ENCODE measurements at regions not wholly inside any gene's neighbourhood (a gene's known extent, or its start where the extent isn't known, plus 50 kb on each side); places are given as distances from the start of the nearest gene placed in this dataset.

DNA sequence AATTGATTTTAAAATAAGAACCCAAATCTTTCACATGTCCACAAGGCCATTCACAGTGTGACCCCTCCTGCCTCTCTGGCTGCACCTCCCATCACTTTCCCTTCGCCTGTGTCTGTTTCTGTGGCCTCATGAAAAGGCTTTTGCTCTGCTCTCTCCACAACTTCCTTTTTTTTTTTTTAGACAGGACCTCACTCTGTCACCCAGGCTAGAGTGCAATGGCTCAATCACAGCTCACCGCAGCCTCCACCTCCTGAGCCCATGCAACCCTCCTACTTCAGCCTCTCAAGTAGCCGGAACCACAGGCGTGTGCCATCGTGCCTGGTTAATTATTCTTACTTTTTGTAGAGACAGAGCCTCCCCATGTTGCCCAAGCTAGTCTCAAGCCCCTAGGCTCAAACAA, 197.1 kb downstream of the ABCC12 start:
- DNase-seq (ENCODE audit: low read depth, low spot score): no peak
- no peaks in the 10 kb centered on the region for H3K27me3 Mint-ChIP-seq (ENCODE audit: low read depth)
- H3K4me1 Mint-ChIP-seq: peaks cover 58% of the 10 kb centered on the region
- H3K27ac Mint-ChIP-seq (ENCODE audit: unreplicated experiment): peak overlapping the region; percentile 97
- peaks cover 3% of the 10 kb centered on the region for H3K9me3 Mint-ChIP-seq
- no peak overlapping the region for H3K4me3 Mint-ChIP-seq
- TF ChIP-seq, protein P1, sequence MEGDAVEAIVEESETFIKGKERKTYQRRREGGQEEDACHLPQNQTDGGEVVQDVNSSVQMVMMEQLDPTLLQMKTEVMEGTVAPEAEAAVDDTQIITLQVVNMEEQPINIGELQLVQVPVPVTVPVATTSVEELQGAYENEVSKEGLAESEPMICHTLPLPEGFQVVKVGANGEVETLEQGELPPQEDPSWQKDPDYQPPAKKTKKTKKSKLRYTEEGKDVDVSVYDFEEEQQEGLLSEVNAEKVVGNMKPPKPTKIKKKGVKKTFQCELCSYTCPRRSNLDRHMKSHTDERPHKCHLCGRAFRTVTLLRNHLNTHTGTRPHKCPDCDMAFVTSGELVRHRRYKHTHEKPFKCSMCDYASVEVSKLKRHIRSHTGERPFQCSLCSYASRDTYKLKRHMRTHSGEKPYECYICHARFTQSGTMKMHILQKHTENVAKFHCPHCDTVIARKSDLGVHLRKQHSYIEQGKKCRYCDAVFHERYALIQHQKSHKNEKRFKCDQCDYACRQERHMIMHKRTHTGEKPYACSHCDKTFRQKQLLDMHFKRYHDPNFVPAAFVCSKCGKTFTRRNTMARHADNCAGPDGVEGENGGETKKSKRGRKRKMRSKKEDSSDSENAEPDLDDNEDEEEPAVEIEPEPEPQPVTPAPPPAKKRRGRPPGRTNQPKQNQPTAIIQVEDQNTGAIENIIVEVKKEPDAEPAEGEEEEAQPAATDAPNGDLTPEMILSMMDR (conservative IDR thresholded peaks at IDR 0.05): no peak
- no peaks in the 10 kb centered on the region for H3K36me3 Mint-ChIP-seq (ENCODE audit: low read depth)

- H3K27me3 Mint-ChIP-seq (ENCODE audit: low read depth): no peaks in the 10 kb centered on the region
- TF ChIP-seq, protein P1 (conservative IDR thresholded peaks at IDR 0.05): no peak
- peak; percentile 16 for DNase-seq (ENCODE audit: low read depth, low spot score)
- H3K4me1 Mint-ChIP-seq: peaks cover 68% of the 10 kb centered on the region
- H3K9me3 Mint-ChIP-seq: peaks cover 3% of the 10 kb centered on the region
- H3K36me3 Mint-ChIP-seq (ENCODE audit: low read depth): no peaks in the 10 kb centered on the region
- peak overlapping the region; percentile 38 for H3K4me3 Mint-ChIP-seq
- peak overlapping the region; percentile 95 for H3K27ac Mint-ChIP-seq (ENCODE audit: unreplicated experiment)
Measured at GRCh38 chr16:47956916-47957315, 198.9 kb downstream of the ABCC12 start.

GRCh38 chr16:47949714-47950113, 206.1 kb downstream of the ABCC12 start:
- H3K27me3 Mint-ChIP-seq (ENCODE audit: low read depth): no peaks in the 10 kb centered on the region
- peaks cover 2% of the 10 kb centered on the region for H3K36me3 Mint-ChIP-seq (ENCODE audit: low read depth)
- no peak overlapping the region for H3K27ac Mint-ChIP-seq (ENCODE audit: unreplicated experiment)
- H3K4me1 Mint-ChIP-seq: peaks cover 40% of the 10 kb centered on the region
- no peak overlapping the region for H3K4me3 Mint-ChIP-seq
- DNase-seq (ENCODE audit: low read depth, low spot score): no peak
- TF ChIP-seq, protein P1 (conservative IDR thresholded peaks at IDR 0.05): no peak
- H3K9me3 Mint-ChIP-seq: peaks cover 2% of the 10 kb centered on the region

DNA sequence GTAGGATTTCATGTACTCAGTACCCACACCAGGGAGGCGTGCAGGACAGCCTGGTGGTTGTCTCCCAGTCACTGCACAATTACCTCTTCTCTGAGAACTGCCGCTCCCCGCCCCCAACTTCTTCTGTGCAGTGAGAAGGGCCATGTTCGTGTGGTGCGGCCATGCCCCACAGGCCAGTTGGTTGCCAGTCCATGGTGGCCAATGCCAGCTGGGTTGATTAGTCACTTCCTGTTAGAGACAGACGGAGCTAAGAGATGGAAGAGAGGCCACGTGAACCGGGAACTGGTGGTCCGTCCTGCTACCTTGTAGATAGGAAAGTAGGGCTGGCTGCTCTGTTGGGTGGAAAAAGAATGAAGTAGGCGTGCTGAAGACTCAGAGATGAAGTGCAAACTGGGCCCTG, 206.5 kb downstream of the ABCC12 start:
- Mint-ChIP-seq H3K4me1 (peaks cover 42% of the 10 kb centered on the region), H3K27me3 (ENCODE audit: low read depth) (no peaks in the 10 kb centered on the region), H3K4me3 (no peak overlapping the region), H3K36me3 (ENCODE audit: low read depth) (peaks cover 2% of the 10 kb centered on the region), H3K27ac (ENCODE audit: unreplicated experiment) (no peak overlapping the region), H3K9me3 (peaks cover 2% of the 10 kb centered on the region)
- TF ChIP-seq, protein P1 (conservative IDR thresholded peaks at IDR 0.05): no peak
- DNase-seq (ENCODE audit: low read depth, low spot score): no peak

- Mint-ChIP-seq H3K4me1 (peaks cover 32% of the 10 kb centered on the region), H3K27ac (ENCODE audit: unreplicated experiment) (no peak overlapping the region), H3K36me3 (ENCODE audit: low read depth) (peaks cover 2% of the 10 kb centered on the region), H3K27me3 (ENCODE audit: low read depth) (no peaks in the 10 kb centered on the region), H3K9me3 (peaks cover 2% of the 10 kb centered on the region), H3K4me3 (no peak overlapping the region)
- DNase-seq (ENCODE audit: low read depth, low spot score): no peak
- TF ChIP-seq, protein P1 (conservative IDR thresholded peaks at IDR 0.05): no peak
Measured at GRCh38 chr16:47947723-47948122, 208.1 kb downstream of the ABCC12 start.

GRCh38 chr16:47946092-47946491, 209.7 kb downstream of the ABCC12 start:
- TF ChIP-seq, protein P1 (conservative IDR thresholded peaks at IDR 0.05): no peak
- Mint-ChIP-seq H3K9me3 (peaks cover 5% of the 10 kb centered on the region), H3K27ac (ENCODE audit: unreplicated experiment) (no peak overlapping the region)

More at GRCh38 chr16:47946092-47946491, 209.7 kb downstream of the ABCC12 start:
- H3K36me3 Mint-ChIP-seq (ENCODE audit: low read depth): peaks cover 2% of the 10 kb centered on the region
- H3K4me1 Mint-ChIP-seq: peaks cover 23% of the 10 kb centered on the region
- no peak overlapping the region for H3K4me3 Mint-ChIP-seq
- no peaks in the 10 kb centered on the region for H3K27me3 Mint-ChIP-seq (ENCODE audit: low read depth)
- DNase-seq (ENCODE audit: low read depth, low spot score): no peak

Measured in neural crest cell (in vitro differentiated cells).